ENCODE measurements at regions not wholly inside any gene's neighbourhood (a gene's known extent, or its start where the extent isn't known, plus 50 kb on each side); places are given as distances from the start of the nearest gene placed in this dataset.

DNA sequence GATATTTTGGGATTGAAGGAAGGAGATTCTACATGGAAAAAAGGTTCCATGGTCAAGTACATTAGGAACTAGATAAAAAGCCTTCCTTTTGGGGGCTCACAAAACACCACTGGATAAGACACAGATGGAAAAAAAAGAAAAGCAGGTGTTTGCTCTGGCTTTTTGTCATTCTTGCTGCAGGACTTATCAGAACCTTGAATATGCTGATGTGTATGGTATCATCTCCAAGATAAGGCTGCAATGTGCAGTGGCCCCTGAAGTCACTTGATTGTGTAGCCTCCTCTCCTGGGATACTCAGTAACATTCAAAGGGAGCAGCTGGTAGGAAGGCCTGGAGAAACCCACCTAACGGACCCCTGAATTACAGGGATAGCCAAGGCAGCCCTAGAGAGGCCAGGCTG, 54.1 kb upstream of the CARD11 start:
- TF ChIP-seq, protein P1, sequence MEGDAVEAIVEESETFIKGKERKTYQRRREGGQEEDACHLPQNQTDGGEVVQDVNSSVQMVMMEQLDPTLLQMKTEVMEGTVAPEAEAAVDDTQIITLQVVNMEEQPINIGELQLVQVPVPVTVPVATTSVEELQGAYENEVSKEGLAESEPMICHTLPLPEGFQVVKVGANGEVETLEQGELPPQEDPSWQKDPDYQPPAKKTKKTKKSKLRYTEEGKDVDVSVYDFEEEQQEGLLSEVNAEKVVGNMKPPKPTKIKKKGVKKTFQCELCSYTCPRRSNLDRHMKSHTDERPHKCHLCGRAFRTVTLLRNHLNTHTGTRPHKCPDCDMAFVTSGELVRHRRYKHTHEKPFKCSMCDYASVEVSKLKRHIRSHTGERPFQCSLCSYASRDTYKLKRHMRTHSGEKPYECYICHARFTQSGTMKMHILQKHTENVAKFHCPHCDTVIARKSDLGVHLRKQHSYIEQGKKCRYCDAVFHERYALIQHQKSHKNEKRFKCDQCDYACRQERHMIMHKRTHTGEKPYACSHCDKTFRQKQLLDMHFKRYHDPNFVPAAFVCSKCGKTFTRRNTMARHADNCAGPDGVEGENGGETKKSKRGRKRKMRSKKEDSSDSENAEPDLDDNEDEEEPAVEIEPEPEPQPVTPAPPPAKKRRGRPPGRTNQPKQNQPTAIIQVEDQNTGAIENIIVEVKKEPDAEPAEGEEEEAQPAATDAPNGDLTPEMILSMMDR (IDR thresholded peaks at IDR 0.05) = no peak
- no peak for TF ChIP-seq ZFX (IDR thresholded peaks at IDR 0.05; ENCODE audit: borderline replicate concordance)

Data from 22Rv1 (cell line).